K562 (cell line): ENCODE measurements at regions not wholly inside any gene's neighbourhood (a gene's known extent, or its start where the extent isn't known, plus 50 kb on each side); places are given as distances from the start of the nearest gene placed in this dataset.
A peak's percentile ranks its signal among the peaks of the same experiment; 100 is the strongest.

Experiments used
- ATAC-seq: fragments of 200-7000 bp; cut with Tn5 transposase; 3 replicates; pipeline ENCODE4 v1.9.1; 2020; ENCODE audit warnings: moderate library complexity
- BruUV-seq: library from RNA; stranded (reverse); fragments of 400-500 nt; replicated peaks from 2 replicates; lab custom pipeline; 2021; lab: Mats Ljungman, UMichigan
- CTCF ChIA-PET: fragments of 300-600 bp; formaldehyde crosslinking; extraction: SDS; loops from one replicate; lab custom pipeline; 2021; ENCODE audit warnings: low intra/inter-chr PET ratio; lab: Yijun Ruan, JAX
- POLR2A ChIA-PET: fragments of 300-600, 350-650 bp; sonication (Branson Sonifier 250); formaldehyde crosslinking; extraction: SDS; loops from one replicate; lab custom pipeline; 2021; ENCODE audit warnings: antibody characterized with exemption, inconsistent platforms; lab: Yijun Ruan, JAX
- DNase-seq, 4 experiments: peaks; one replicate each; pipeline versions ENCODE4 v3.0.0 to v3.0.0-alpha.2; 2011 to 2018; ENCODE audit warnings: low spot score in 3 of 4, mixed read lengths in 3 of 4; ENCODE audit errors: extremely low read depth in 1 of 4
- FAIRE-seq: peaks from 2 replicates; lab custom pipeline; 2011; peaks lifted over from hg19 to GRCh38; lab: Jason Lieb, UNC
- H2AFZ ChIP-seq: 2 replicates; pipeline ENCODE4 v1.6.0; 2011; ENCODE audit warnings: low read depth, low read length, control low read depth, inconsistent platforms
- H3K27ac ChIP-seq: fragments of 200-600 bp; 3 replicates; pipeline ENCODE4 v1.8.0; 2011; ENCODE audit warnings: low read depth, mild to moderate bottlenecking, control low read depth, inconsistent platforms, low read length, moderate library complexity, mixed read lengths; ENCODE audit errors: extremely low read depth
- H3K27me3 ChIP-seq, 2 experiments: fragments of 300-600 bp in 1 of 2; 2 replicates in 1 of 2; 3 replicates in 1 of 2; pipeline versions ENCODE4 v1.6.0 to v1.8.0; 2011; ENCODE audit warnings: inconsistent platforms in 2 of 2, low read length in 2 of 2, mild to moderate bottlenecking in 1 of 2, mixed read lengths in 1 of 2, moderate library complexity in 1 of 2; ENCODE audit not compliant: control insufficient read depth in 2 of 2, insufficient read depth in 2 of 2
- H3K36me3 ChIP-seq: fragments of 300-600 bp; 3 replicates; pipeline ENCODE4 v1.8.0; 2011; ENCODE audit warnings: mild to moderate bottlenecking, low read length, inconsistent platforms; ENCODE audit not compliant: control insufficient read depth, insufficient read depth
- H3K4me1 ChIP-seq, 2 experiments: fragments of 200-600 bp in 1 of 2; replicated peaks in 1 of 2; 2 replicates in 1 of 2; 3 replicates in 1 of 2; pipeline versions ENCODE4 v1.5.1 to v1.8.0; 2011; ENCODE audit warnings: inconsistent platforms in 2 of 2, low read length in 2 of 2, mild to moderate bottlenecking in 1 of 2, mixed read lengths in 1 of 2, moderate library complexity in 1 of 2; ENCODE audit not compliant: control insufficient read depth in 2 of 2, insufficient read depth in 2 of 2
- H3K4me2 ChIP-seq: 2 replicates; pipeline ENCODE4 v1.6.1; 2011; ENCODE audit warnings: low read length, control low read depth, inconsistent platforms, mixed read lengths; ENCODE audit not compliant: insufficient read depth
- H3K4me3 ChIP-seq: fragments of 200-600 bp; sonication (generic), shearing (Covaris generic); 2 replicates; pipeline ENCODE4 v1.5.1; 2016; ENCODE audit warnings: control low read depth, inconsistent platforms
- H3K79me2 ChIP-seq: fragments of 200-600 bp; 3 replicates; pipeline ENCODE4 v1.8.0; 2011; ENCODE audit warnings: low read length, inconsistent platforms; ENCODE audit not compliant: control insufficient read depth, insufficient read depth
- H3K9ac ChIP-seq, 2 experiments: 2 replicates each; pipeline versions ENCODE4 v1.6.0 to v1.6.1; 2011; ENCODE audit warnings: low read depth in 2 of 2, low read length in 2 of 2, control low read depth in 1 of 2, inconsistent platforms in 1 of 2, mild to moderate bottlenecking in 1 of 2, mixed read lengths in 1 of 2; ENCODE audit not compliant: insufficient read depth in 1 of 2
- H3K9me1 ChIP-seq: one replicate; pipeline ENCODE4 v1.6.0; 2011; ENCODE audit warnings: inconsistent platforms, mild to moderate bottlenecking, low read length, moderate library complexity; ENCODE audit not compliant: control insufficient read depth, insufficient read depth
- H3K9me3 ChIP-seq: replicated peaks from 2 replicates; pipeline ENCODE4 v1.5.1; 2011; ENCODE audit warnings: low read depth, low read length, inconsistent platforms; ENCODE audit not compliant: control insufficient read depth, insufficient read depth
- H4K20me1 ChIP-seq: replicated peaks from 2 replicates; pipeline ENCODE4 v1.6.1; 2011; ENCODE audit warnings: low read length, inconsistent platforms, mixed read lengths; ENCODE audit not compliant: control insufficient read depth, insufficient read depth
- HMGN3 ChIP-seq: IDR thresholded peaks from 2 replicates; pipeline ENCODE4 v1.6.1; 2011; ENCODE audit warnings: borderline replicate concordance, low read depth, mild to moderate bottlenecking, mixed read lengths, low read length; ENCODE audit not compliant: insufficient read length; ENCODE audit errors: extremely low read depth
- MTF1 ChIP-seq: fragments of 250-450 bp; sonication (Bioruptor Pico); IDR thresholded peaks from 2 replicates; pipeline ENCODE4 v1.9.0; 2021; ENCODE audit warnings: moderate library complexity, mild to moderate bottlenecking, inconsistent platforms, borderline replicate concordance
- NR3C1 ChIP-seq: sonication (generic); formaldehyde crosslinking; IDR thresholded peaks from 2 replicates; pipeline ENCODE4 v1.8.1; 2022; ENCODE audit warnings: missing genetic modification reagents
- PHTF2 ChIP-seq: fragments of 250-450 bp; sonication (Bioruptor Pico); IDR thresholded peaks from 2 replicates; pipeline ENCODE4 v1.5.0; 2021; ENCODE audit warnings: mild to moderate bottlenecking
- RBBP5 ChIP-seq: fragments of 200-600 bp; sonication (generic); IDR thresholded peaks from 2 replicates; pipeline ENCODE4 v1.6.1; 2012; ENCODE audit warnings: borderline replicate concordance, mild to moderate bottlenecking, low read length, control low read depth, inconsistent platforms; ENCODE audit not compliant: insufficient read depth, poor library complexity, severe bottlenecking
- RBM25 ChIP-seq: fragments of 200-400 bp; formaldehyde crosslinking; IDR thresholded peaks from 2 replicates; pipeline ENCODE4 v1.6.1; 2018; ENCODE audit warnings: low read length, low read depth, moderate library complexity; ENCODE audit not compliant: severe bottlenecking
- RNF2 ChIP-seq: sonication (generic); IDR thresholded peaks from 2 replicates; pipeline ENCODE4 v1.6.1; 2016
- ZBTB8A ChIP-seq: fragments of 450-650 bp; IDR thresholded peaks from 2 replicates; pipeline ENCODE4 v1.6.1; 2018; ENCODE audit warnings: mild to moderate bottlenecking, moderate library complexity; ENCODE audit not compliant: partially characterized antibody
- ZNF184 ChIP-seq: sonication (generic); formaldehyde crosslinking; IDR thresholded peaks from 2 replicates; pipeline ENCODE4 v1.5.0; 2020; ENCODE audit warnings: missing genetic modification reagents
- WGBS: fragments of 100-300 bp; shearing (Covaris generic); methylation state at CpG from one replicate; pipeline ENCODE4 v1.1.6; 2016; ENCODE audit warnings: low coverage, mixed read lengths; ENCODE audit not compliant: insufficient coverage; ENCODE audit errors: missing lambda C conversion rate; 5-methylcytosine and 5-hydroxymethylcytosine counted together
- in situ Hi-C: fragments of 300-500 bp; cut with MboI; formaldehyde crosslinking; loops from 4 replicates; pipeline ENCODE4 v1.15.0; 2018; ENCODE audit warnings: inconsistent platforms, mixed read lengths
- intact Hi-C: fragments of 100-400 bp; cut with micrococcal nuclease; formaldehyde crosslinking; loops from 2 replicates; pipeline ENCODE4 v1.14.2; 2022

DNA sequence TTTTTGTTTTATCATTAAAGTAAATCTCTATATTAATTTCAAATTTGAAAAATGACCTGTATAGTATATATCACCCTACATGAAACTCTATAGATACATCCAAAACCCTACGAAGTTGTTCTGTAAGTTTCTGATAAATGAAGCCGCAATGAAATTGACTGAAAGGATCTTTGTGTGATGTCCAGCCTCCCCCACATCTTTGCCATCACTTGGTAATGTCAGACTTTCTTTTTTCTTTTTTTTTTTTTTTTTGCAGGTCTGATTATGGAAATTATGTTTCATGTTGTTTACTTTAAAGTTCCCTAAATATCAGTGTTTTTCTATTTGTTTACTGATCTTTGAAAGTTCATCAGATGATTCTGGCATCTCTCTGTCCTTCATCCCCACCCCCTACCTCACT, 155.6 kb upstream of the CDH4 start:
- no peak for ATAC-seq
- Histone ChIP-seq H4K20me1 (no peaks in the 10 kb centered on the region), H3K27me3 (no peaks in the 10 kb centered on the region), H3K27ac (no peak overlapping the region), H3K79me2 (no peaks in the 10 kb centered on the region), H3K4me3 (no peak overlapping the region), H3K4me1 (no peaks in the 10 kb centered on the region), H3K9ac (no peak overlapping the region), H3K9me3 (no peaks in the 10 kb centered on the region), H3K36me3 (no peaks in the 10 kb centered on the region), H3K4me2 (no peak overlapping the region), H2AFZ (no peak overlapping the region), H3K9me1 (no peaks in the 10 kb centered on the region)
- POLR2A ChIA-PET = no interaction called here
- intact Hi-C loops (no loop called here), in situ Hi-C loops (no loop called here)
- no peak for TF ChIP-seq HMGN3
- TF ChIP-seq ZBTB8A = no peak
- no peak for TF ChIP-seq RBBP5
- peak; percentile 46 for TF ChIP-seq RBM25
- TF ChIP-seq ZNF184 (CRISPR knock-in tag) = peak; percentile 57; the same call in 1 of the 2 replicates
- no peak for TF ChIP-seq PHTF2 (CRISPR knock-in tag)
- no peak for TF ChIP-seq NR3C1
- TF ChIP-seq MTF1 (CRISPR knock-in tag) = no peak
- TF ChIP-seq RNF2 = no peak
- CTCF ChIA-PET = no interaction called here
- BruUV-seq = no TSS peak
- no peak for DNase-seq
- FAIRE-seq = no peak
- 0% methylated on average over 2 of the region's 2 CpGs for WGBS
